ENCODE measurements at regions not wholly inside any gene's neighbourhood (a gene's known extent, or its start where the extent isn't known, plus 50 kb on each side); places are given as distances from the start of the nearest gene placed in this dataset.

DNA sequence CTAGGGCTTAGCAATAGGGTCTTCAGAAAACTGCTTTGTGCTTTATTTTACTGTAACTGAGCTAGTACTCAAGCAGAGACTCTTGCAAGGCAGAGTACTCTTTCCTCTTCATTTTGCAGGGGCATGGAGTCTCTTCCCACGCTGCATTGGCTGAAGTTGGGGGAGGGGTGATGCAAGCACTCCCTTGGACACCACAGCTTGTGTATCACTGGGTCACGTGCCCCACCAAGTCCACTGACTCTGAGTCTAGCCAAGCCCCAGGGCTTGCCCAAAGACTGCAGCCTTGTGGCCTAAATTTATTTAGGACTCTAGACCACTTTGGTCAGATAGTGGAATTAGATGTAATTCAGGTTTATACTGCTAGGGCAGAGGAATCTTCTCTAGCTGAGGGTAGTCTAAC lies 1075.0 kb upstream of the ADGRB3 start:
- TF ChIP-seq, protein P1, sequence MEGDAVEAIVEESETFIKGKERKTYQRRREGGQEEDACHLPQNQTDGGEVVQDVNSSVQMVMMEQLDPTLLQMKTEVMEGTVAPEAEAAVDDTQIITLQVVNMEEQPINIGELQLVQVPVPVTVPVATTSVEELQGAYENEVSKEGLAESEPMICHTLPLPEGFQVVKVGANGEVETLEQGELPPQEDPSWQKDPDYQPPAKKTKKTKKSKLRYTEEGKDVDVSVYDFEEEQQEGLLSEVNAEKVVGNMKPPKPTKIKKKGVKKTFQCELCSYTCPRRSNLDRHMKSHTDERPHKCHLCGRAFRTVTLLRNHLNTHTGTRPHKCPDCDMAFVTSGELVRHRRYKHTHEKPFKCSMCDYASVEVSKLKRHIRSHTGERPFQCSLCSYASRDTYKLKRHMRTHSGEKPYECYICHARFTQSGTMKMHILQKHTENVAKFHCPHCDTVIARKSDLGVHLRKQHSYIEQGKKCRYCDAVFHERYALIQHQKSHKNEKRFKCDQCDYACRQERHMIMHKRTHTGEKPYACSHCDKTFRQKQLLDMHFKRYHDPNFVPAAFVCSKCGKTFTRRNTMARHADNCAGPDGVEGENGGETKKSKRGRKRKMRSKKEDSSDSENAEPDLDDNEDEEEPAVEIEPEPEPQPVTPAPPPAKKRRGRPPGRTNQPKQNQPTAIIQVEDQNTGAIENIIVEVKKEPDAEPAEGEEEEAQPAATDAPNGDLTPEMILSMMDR (IDR thresholded peaks at IDR 0.05; ENCODE audit: low read depth, low read length) = no peak
- Histone ChIP-seq H4K20me1 (ENCODE audit: insufficient read depth, low read length) (no peaks in the 10 kb centered on the region), H3K27ac (ENCODE audit: low read length) (no peak overlapping the region), H3K36me3 (replicated peaks; ENCODE audit: low read depth, low read length) (no peaks in the 10 kb centered on the region), H3K4me2 (ENCODE audit: low read length) (no peak overlapping the region), H3K9ac (ENCODE audit: low read length) (no peak overlapping the region), H3K4me1 (ENCODE audit: low read length) (no peaks in the 10 kb centered on the region), H3K4me3 (ENCODE audit: low read length) (no peak overlapping the region), H3K9me3 (ENCODE audit: insufficient read depth, low read length) (no peaks in the 10 kb centered on the region), H3K79me2 (ENCODE audit: low read length) (no peaks in the 10 kb centered on the region), H2AFZ (ENCODE audit: low read depth, low read length) (no peak overlapping the region), H3K27me3 (ENCODE audit: low read depth, low read length) (no peaks in the 10 kb centered on the region)

DNA sequence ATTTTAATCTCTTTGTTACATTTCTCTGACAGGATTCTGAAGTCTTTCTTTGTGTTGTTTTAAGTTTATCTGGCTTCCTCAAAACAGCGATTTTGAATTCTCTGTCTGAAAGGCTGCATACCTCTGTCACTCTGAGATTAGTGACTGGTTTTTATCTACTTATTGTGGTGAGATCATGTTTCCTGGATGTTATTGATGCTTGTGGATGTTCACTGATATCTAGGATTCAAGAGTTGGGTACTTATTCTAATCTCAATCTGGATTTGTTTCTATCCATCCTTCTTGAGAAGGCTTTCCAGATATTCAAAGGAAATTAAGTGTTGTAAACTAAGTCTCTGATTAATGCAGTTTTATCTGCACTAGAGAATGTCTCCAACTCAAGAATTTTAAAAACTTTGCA lies 1076.1 kb upstream of the ADGRB3 start:
- H2AFZ ChIP-seq (ENCODE audit: low read depth, low read length) = no peak overlapping the region
- H3K9ac ChIP-seq (ENCODE audit: low read length) = no peak overlapping the region
- H3K27ac ChIP-seq (ENCODE audit: low read length) = no peak overlapping the region
- H3K9me3 ChIP-seq (ENCODE audit: insufficient read depth, low read length) = no peaks in the 10 kb centered on the region
- H3K27me3 ChIP-seq (ENCODE audit: low read depth, low read length) = no peaks in the 10 kb centered on the region
- H4K20me1 ChIP-seq (ENCODE audit: insufficient read depth, low read length) = no peaks in the 10 kb centered on the region
- no peak overlapping the region for H3K4me2 ChIP-seq (ENCODE audit: low read length)
- no peaks in the 10 kb centered on the region for H3K4me1 ChIP-seq (ENCODE audit: low read length)
- H3K79me2 ChIP-seq (ENCODE audit: low read length) = no peaks in the 10 kb centered on the region
- H3K4me3 ChIP-seq (ENCODE audit: low read length) = no peak overlapping the region
- no peaks in the 10 kb centered on the region for H3K36me3 ChIP-seq (replicated peaks; ENCODE audit: low read depth, low read length)
- TF ChIP-seq EZH2phosphoT487 (IDR thresholded peaks at IDR 0.05; ENCODE audit: low read depth) = no peak
- TF ChIP-seq, protein P1 (IDR thresholded peaks at IDR 0.05; ENCODE audit: low read depth, low read length) = no peak

DNA sequence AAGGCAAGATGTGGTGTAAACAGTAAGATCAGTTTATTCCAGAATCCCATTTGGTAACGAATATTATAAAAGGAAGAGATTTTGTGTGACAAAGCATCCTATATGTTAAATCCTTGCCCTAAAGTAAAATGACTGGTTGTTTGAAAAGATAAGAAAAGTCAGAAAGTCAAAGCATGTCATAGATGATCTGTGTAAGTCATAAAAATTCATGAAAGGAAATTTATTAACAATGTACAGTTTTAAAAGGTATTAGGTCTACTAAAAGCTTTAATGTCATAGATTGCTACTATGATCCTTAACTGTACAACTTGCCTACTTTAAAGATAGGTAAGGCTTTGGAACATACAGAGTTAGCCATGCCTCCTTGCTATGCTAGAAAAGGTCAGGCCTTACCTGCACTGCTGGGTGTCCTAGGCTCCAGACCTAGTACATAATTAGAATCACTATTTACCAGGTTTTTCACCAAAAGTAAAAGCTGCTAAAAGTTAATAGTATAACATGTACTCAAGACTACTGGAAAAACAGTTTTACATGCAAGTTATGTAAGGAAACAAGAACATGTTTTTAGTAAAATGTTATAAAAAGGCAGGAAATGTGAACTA lies 1090.1 kb upstream of the ADGRB3 start:
- TF ChIP-seq, protein P1 (IDR thresholded peaks at IDR 0.05; ENCODE audit: low read depth, low read length) = no peak
- TF ChIP-seq EZH2phosphoT487 (IDR thresholded peaks at IDR 0.05; ENCODE audit: low read depth) = no peak
- peaks cover 27% of the 10 kb centered on the region for H3K9me3 ChIP-seq (ENCODE audit: insufficient read depth, low read length)

GRCh38 chr6:67541586-67541985 lies 1093.5 kb upstream of the ADGRB3 start:
- Histone ChIP-seq H3K4me2 (ENCODE audit: low read length) (no peak overlapping the region), H3K27me3 (ENCODE audit: low read depth, low read length) (no peaks in the 10 kb centered on the region), H3K79me2 (ENCODE audit: low read length) (no peaks in the 10 kb centered on the region), H4K20me1 (ENCODE audit: insufficient read depth, low read length) (no peaks in the 10 kb centered on the region), H3K4me1 (ENCODE audit: low read length) (no peaks in the 10 kb centered on the region), H3K4me3 (ENCODE audit: low read length) (no peak overlapping the region), H3K36me3 (replicated peaks; ENCODE audit: low read depth, low read length) (peaks cover 15% of the 10 kb centered on the region), H3K9ac (ENCODE audit: low read length) (no peak overlapping the region), H3K27ac (ENCODE audit: low read length) (no peak overlapping the region), H3K9me3 (ENCODE audit: insufficient read depth, low read length) (peaks cover 23% of the 10 kb centered on the region), H2AFZ (ENCODE audit: low read depth, low read length) (no peak overlapping the region)
- no peak for TF ChIP-seq EZH2phosphoT487 (IDR thresholded peaks at IDR 0.05; ENCODE audit: low read depth)
- TF ChIP-seq, protein P1 (IDR thresholded peaks at IDR 0.05; ENCODE audit: low read depth, low read length) = no peak

More for the DNA sequence above, 1090.1 kb upstream of the ADGRB3 start:
- Histone ChIP-seq H4K20me1 (ENCODE audit: insufficient read depth, low read length) (no peaks in the 10 kb centered on the region), H3K36me3 (replicated peaks; ENCODE audit: low read depth, low read length) (peaks cover 15% of the 10 kb centered on the region), H2AFZ (ENCODE audit: low read depth, low read length) (no peak overlapping the region), H3K4me2 (ENCODE audit: low read length) (no peak overlapping the region), H3K27me3 (ENCODE audit: low read depth, low read length) (no peaks in the 10 kb centered on the region), H3K4me3 (ENCODE audit: low read length) (no peak overlapping the region), H3K27ac (ENCODE audit: low read length) (no peak overlapping the region), H3K4me1 (ENCODE audit: low read length) (no peaks in the 10 kb centered on the region), H3K9ac (ENCODE audit: low read length) (no peak overlapping the region), H3K79me2 (ENCODE audit: low read length) (no peaks in the 10 kb centered on the region)
